GM12891 (cell line): ENCODE measurements at regions not wholly inside any gene's neighbourhood (a gene's known extent, or its start where the extent isn't known, plus 50 kb on each side); places are given as distances from the start of the nearest gene placed in this dataset.

Experiments
- POLR2A ChIP-seq: IDR thresholded peaks from 2 replicates; pipeline ENCODE4 v1.6.1; 2011; ENCODE audit warnings: low read depth, low read length, control low read depth
- POLR2AphosphoS5 ChIP-seq: IDR thresholded peaks from 2 replicates; pipeline ENCODE4 v1.6.1; 2011; ENCODE audit warnings: low read depth, low read length, control low read depth

- TF ChIP-seq POLR2A (no peak), POLR2AphosphoS5 (no peak)
Observed at GRCh38 chr13:30115257-30115600, 192.1 kb downstream of the KATNAL1 start.
